ENCODE measurements at regions not wholly inside any gene's neighbourhood (a gene's known extent, or its start where the extent isn't known, plus 50 kb on each side); places are given as distances from the start of the nearest gene placed in this dataset.
A peak's percentile ranks its signal among the peaks of the same experiment; 100 is the strongest.

GRCh38 chr2:145399131-145399530 is 879.2 kb upstream of the ZEB2 start:
- no peaks in the 10 kb centered on the region for H3K36me3 ChIP-seq (ENCODE audit: control insufficient read depth, insufficient read depth, low read length)
- H3K27me3 ChIP-seq (ENCODE audit: control insufficient read depth, insufficient read depth, low read length): no peaks in the 10 kb centered on the region
- no peaks in the 10 kb centered on the region for H4K20me1 ChIP-seq (ENCODE audit: control insufficient read depth, extremely low read depth, insufficient read depth, low read length)
- no peak overlapping the region for H2AFZ ChIP-seq (ENCODE audit: low read length)
- peak; percentile 28 to 38 for DNase-seq (ENCODE audit: low read depth in 2 of 2)
- H3K79me2 ChIP-seq (ENCODE audit: control insufficient read depth, insufficient read depth, low read length): no peaks in the 10 kb centered on the region
- no peaks in the 10 kb centered on the region for H3K9me3 ChIP-seq (ENCODE audit: control insufficient read depth, insufficient read depth, low read depth, low read length)
- H3K4me3 ChIP-seq (replicated peaks in 1 of 4; ENCODE audit: control extremely low read depth in 1 of 4, insufficient read depth in 1 of 4, low read depth in 3 of 4, low read length in 4 of 4): no peak overlapping the region
- no peak overlapping the region for H3K4me2 ChIP-seq (ENCODE audit: extremely low read depth, insufficient read depth, low read length)
- H3K4me1 ChIP-seq (ENCODE audit: control insufficient read depth, extremely low read depth, insufficient read depth, low read length): no peaks in the 10 kb centered on the region
- no peak overlapping the region for H3K9ac ChIP-seq (ENCODE audit: insufficient read depth, low read length)
- no peak overlapping the region for H3K27ac ChIP-seq (ENCODE audit: insufficient read depth, low read length)
- TF ChIP-seq CTCF (conservative IDR thresholded peaks at IDR 0.05 in 1 of 2, IDR thresholded peaks at IDR 0.05 in 1 of 2; ENCODE audit: low read depth in 1 of 2, low read length in 2 of 2) (no peak), EZH2 (IDR thresholded peaks at IDR 0.05; ENCODE audit: low read length, missing control alignments) (no peak)

GRCh38 chr2:145394181-145394580 is 874.3 kb upstream of the ZEB2 start:
- no peaks in the 10 kb centered on the region for H3K9me3 ChIP-seq (ENCODE audit: control insufficient read depth, insufficient read depth, low read depth, low read length)
- no peak for TF ChIP-seq EZH2 (IDR thresholded peaks at IDR 0.05; ENCODE audit: low read length, missing control alignments)
- TF ChIP-seq CTCF (conservative IDR thresholded peaks at IDR 0.05 in 1 of 2, IDR thresholded peaks at IDR 0.05 in 1 of 2; ENCODE audit: low read depth in 1 of 2, low read length in 2 of 2): no peak
- DNase-seq (ENCODE audit: low read depth in 2 of 2): no peak

GRCh38 chr2:145386973-145387372 is 867.1 kb upstream of the ZEB2 start:
- Histone ChIP-seq H4K20me1 (ENCODE audit: control insufficient read depth, extremely low read depth, insufficient read depth, low read length) (no peaks in the 10 kb centered on the region), H3K79me2 (ENCODE audit: control insufficient read depth, insufficient read depth, low read length) (no peaks in the 10 kb centered on the region)

More at GRCh38 chr2:145394181-145394580, 874.3 kb upstream of the ZEB2 start:
- Histone ChIP-seq H3K4me1 (ENCODE audit: control insufficient read depth, extremely low read depth, insufficient read depth, low read length) (no peaks in the 10 kb centered on the region), H3K9ac (ENCODE audit: insufficient read depth, low read length) (no peak overlapping the region), H3K4me2 (ENCODE audit: extremely low read depth, insufficient read depth, low read length) (no peak overlapping the region), H3K4me3 (replicated peaks in 1 of 4; ENCODE audit: control extremely low read depth in 1 of 4, insufficient read depth in 1 of 4, low read depth in 3 of 4, low read length in 4 of 4) (no peak overlapping the region), H4K20me1 (ENCODE audit: control insufficient read depth, extremely low read depth, insufficient read depth, low read length) (no peaks in the 10 kb centered on the region), H2AFZ (ENCODE audit: low read length) (no peak overlapping the region), H3K79me2 (ENCODE audit: control insufficient read depth, insufficient read depth, low read length) (no peaks in the 10 kb centered on the region), H3K36me3 (ENCODE audit: control insufficient read depth, insufficient read depth, low read length) (no peaks in the 10 kb centered on the region), H3K27ac (ENCODE audit: insufficient read depth, low read length) (no peak overlapping the region), H3K27me3 (ENCODE audit: control insufficient read depth, insufficient read depth, low read length) (no peaks in the 10 kb centered on the region)

More at GRCh38 chr2:145386973-145387372, 867.1 kb upstream of the ZEB2 start:
- Histone ChIP-seq H3K4me2 (ENCODE audit: extremely low read depth, insufficient read depth, low read length) (no peak overlapping the region), H2AFZ (ENCODE audit: low read length) (no peak overlapping the region), H3K4me3 (replicated peaks in 1 of 4; ENCODE audit: control extremely low read depth in 1 of 4, insufficient read depth in 1 of 4, low read depth in 3 of 4, low read length in 4 of 4) (no peak overlapping the region), H3K27ac (ENCODE audit: insufficient read depth, low read length) (no peak overlapping the region), H3K36me3 (ENCODE audit: control insufficient read depth, insufficient read depth, low read length) (no peaks in the 10 kb centered on the region), H3K9ac (ENCODE audit: insufficient read depth, low read length) (no peak overlapping the region), H3K27me3 (ENCODE audit: control insufficient read depth, insufficient read depth, low read length) (no peaks in the 10 kb centered on the region), H3K4me1 (ENCODE audit: control insufficient read depth, extremely low read depth, insufficient read depth, low read length) (no peaks in the 10 kb centered on the region), H3K9me3 (ENCODE audit: control insufficient read depth, insufficient read depth, low read depth, low read length) (no peaks in the 10 kb centered on the region)
- TF ChIP-seq EZH2 (IDR thresholded peaks at IDR 0.05; ENCODE audit: low read length, missing control alignments) (no peak), CTCF (conservative IDR thresholded peaks at IDR 0.05 in 1 of 2, IDR thresholded peaks at IDR 0.05 in 1 of 2; ENCODE audit: low read depth in 1 of 2, low read length in 2 of 2) (no peak)
- no peak for DNase-seq (ENCODE audit: low read depth in 2 of 2)

Measured in fibroblast of lung (primary cell).